ENCODE measurements at regions not wholly inside any gene's neighbourhood (a gene's known extent, or its start where the extent isn't known, plus 50 kb on each side); places are given as distances from the start of the nearest gene placed in this dataset.

DNA sequence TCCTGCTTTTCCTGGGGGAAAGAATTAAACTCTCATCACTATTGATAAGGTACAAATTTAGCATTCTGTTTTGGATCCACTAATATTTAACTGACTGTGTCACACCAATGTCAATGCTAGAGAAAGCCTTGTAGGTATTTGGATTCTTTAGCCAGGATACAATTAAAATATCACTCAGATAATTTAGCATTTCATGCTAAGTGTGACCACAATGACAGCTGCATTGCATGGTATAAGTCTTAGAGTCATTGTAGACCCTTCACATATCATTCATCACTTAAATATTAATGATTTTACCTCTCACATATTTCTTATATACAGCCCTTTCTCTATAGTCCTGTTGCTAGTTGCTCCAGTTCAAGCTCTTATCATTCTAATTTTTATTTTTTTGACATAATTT lies 85.3 kb upstream of the ATP2B1 start:
- ChIA-PET CTCF (no interaction called here), POLR2A (no interaction called here)
- Mint-ChIP-seq H3K36me3 (no peaks in the 10 kb centered on the region), H3K4me3 (no peak overlapping the region), H3K27ac (no peak overlapping the region), H3K9me3 (no peaks in the 10 kb centered on the region), H3K4me1 (ENCODE audit: low read depth) (no peaks in the 10 kb centered on the region), H3K27me3 (no peaks in the 10 kb centered on the region)
- DNase-seq: no peak
- intact Hi-C loops (cut with micrococcal nuclease): no loop called here

GRCh38 chr12:89791286-89791685 lies 82.6 kb upstream of the ATP2B1 start:
- ChIA-PET POLR2A (no interaction called here), CTCF (no interaction called here)
- Mint-ChIP-seq H3K27ac (no peak overlapping the region), H3K4me3 (no peak overlapping the region), H3K36me3 (peaks cover 3% of the 10 kb centered on the region), H3K4me1 (ENCODE audit: low read depth) (no peaks in the 10 kb centered on the region), H3K9me3 (peaks cover 10% of the 10 kb centered on the region), H3K27me3 (no peaks in the 10 kb centered on the region)
- no peak for DNase-seq
- intact Hi-C loops (cut with micrococcal nuclease): no loop called here

GRCh38 chr12:89789862-89790261 lies 81.2 kb upstream of the ATP2B1 start:
- Mint-ChIP-seq H3K9me3 (peaks cover 24% of the 10 kb centered on the region), H3K27ac (no peak overlapping the region), H3K4me1 (ENCODE audit: low read depth) (no peaks in the 10 kb centered on the region), H3K27me3 (no peaks in the 10 kb centered on the region), H3K36me3 (peaks cover 10% of the 10 kb centered on the region), H3K4me3 (no peak overlapping the region)
- CTCF ChIA-PET: interaction anchor here (0.7 kb wide), 1 partner anchor 8 kb away, joined by 3 read pairs; no protein-coding TSS in a partner anchor
- DNase-seq: no peak
- POLR2A ChIA-PET: no interaction called here
- intact Hi-C loops (cut with micrococcal nuclease): no loop called here

GRCh38 chr12:89787763-89788162 lies 79.1 kb upstream of the ATP2B1 start:
- DNase-seq: no peak
- Mint-ChIP-seq H3K27ac (no peak overlapping the region), H3K4me3 (no peak overlapping the region), H3K4me1 (ENCODE audit: low read depth) (no peaks in the 10 kb centered on the region), H3K36me3 (peaks cover 10% of the 10 kb centered on the region), H3K9me3 (peaks cover 24% of the 10 kb centered on the region), H3K27me3 (no peaks in the 10 kb centered on the region)
- ChIA-PET CTCF (no interaction called here), POLR2A (no interaction called here)
- intact Hi-C loops (cut with micrococcal nuclease): no loop called here

GRCh38 chr12:89786177-89786810 lies 77.7 kb upstream of the ATP2B1 start:
- no peak for DNase-seq
- no peaks in the 10 kb centered on the region for H3K4me1 Mint-ChIP-seq (ENCODE audit: low read depth)
- H3K9me3 Mint-ChIP-seq: peaks cover 24% of the 10 kb centered on the region
- peaks cover 10% of the 10 kb centered on the region for H3K36me3 Mint-ChIP-seq
- no peak overlapping the region for H3K27ac Mint-ChIP-seq
- H3K4me3 Mint-ChIP-seq: no peak overlapping the region
- intact Hi-C loops (cut with micrococcal nuclease): no loop called here
- no peaks in the 10 kb centered on the region for H3K27me3 Mint-ChIP-seq
- ChIA-PET CTCF (no interaction called here), POLR2A (no interaction called here)

DNA sequence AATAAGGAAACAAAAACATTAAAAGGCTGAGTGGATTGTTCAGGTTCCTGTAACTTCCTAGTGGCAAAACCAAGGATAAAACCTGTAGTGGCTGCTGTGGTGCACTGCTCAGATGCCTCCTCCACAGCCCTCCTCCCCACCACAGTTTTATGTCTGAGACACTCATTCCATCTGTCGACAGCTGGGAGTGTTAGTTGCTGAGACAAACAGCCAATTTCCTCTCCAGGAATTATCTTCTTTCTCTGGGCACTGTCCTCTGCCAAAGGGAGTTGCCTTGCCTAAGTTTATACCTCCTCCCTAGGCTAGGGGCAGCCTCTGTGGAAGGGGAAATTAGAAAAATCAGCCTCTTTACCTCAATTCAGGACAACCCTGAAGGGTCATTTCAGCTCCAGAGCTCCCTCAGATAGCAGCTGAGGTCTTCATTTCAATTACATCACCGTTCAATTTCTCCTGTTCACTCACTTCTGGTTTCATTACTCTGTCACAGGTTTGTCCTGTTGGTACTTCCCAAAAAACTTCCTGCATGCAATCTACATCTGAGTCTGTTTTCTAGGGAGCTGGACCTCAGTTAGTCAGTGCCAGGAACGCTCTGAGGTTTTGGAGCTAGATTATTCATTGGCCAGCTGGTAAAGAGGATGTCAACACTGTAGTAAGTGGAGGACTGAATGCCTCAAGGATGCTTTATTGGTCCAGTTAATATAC lies 74.9 kb upstream of the ATP2B1 start:
- DNase-seq: no peak
- Mint-ChIP-seq H3K4me1 (ENCODE audit: low read depth) (no peaks in the 10 kb centered on the region), H3K4me3 (no peak overlapping the region), H3K27ac (no peak overlapping the region), H3K36me3 (peaks cover 10% of the 10 kb centered on the region), H3K9me3 (peaks cover 24% of the 10 kb centered on the region), H3K27me3 (no peaks in the 10 kb centered on the region)
- ChIA-PET POLR2A (no interaction called here), CTCF (no interaction called here)
- intact Hi-C loops (cut with micrococcal nuclease): no loop called here

- no peaks in the 10 kb centered on the region for H3K4me1 Mint-ChIP-seq (ENCODE audit: low read depth)
- ChIA-PET POLR2A (no interaction called here), CTCF (interaction anchor here (1.5 kb wide), 1 partner anchor 320 kb away, joined by 3 read pairs; no protein-coding TSS in a partner anchor)
- peaks cover 10% of the 10 kb centered on the region for H3K36me3 Mint-ChIP-seq
- no peak for DNase-seq
- no peaks in the 10 kb centered on the region for H3K27me3 Mint-ChIP-seq
- no peak overlapping the region for H3K27ac Mint-ChIP-seq
- peaks cover 28% of the 10 kb centered on the region for H3K9me3 Mint-ChIP-seq
- no peak overlapping the region for H3K4me3 Mint-ChIP-seq
- intact Hi-C loops (cut with micrococcal nuclease): no loop called here
These were observed 74.2 kb upstream of the ATP2B1 start for GRCh38 chr12:89782807-89783206.

GRCh38 chr12:89781946-89782550 lies 73.4 kb upstream of the ATP2B1 start:
- ChIA-PET POLR2A (no interaction called here), CTCF (interaction anchor here (0.7 to 1.5 kb wide), 2 partner anchors 239 to 320 kb away, joined by 3 read pairs; no protein-coding TSS in a partner anchor)
- H3K27me3 Mint-ChIP-seq: no peaks in the 10 kb centered on the region
- no peaks in the 10 kb centered on the region for H3K4me1 Mint-ChIP-seq (ENCODE audit: low read depth)
- peaks cover 25% of the 10 kb centered on the region for H3K9me3 Mint-ChIP-seq
- H3K36me3 Mint-ChIP-seq: peaks cover 9% of the 10 kb centered on the region
- H3K27ac Mint-ChIP-seq: no peak overlapping the region
- DNase-seq: no peak
- H3K4me3 Mint-ChIP-seq: no peak overlapping the region
- intact Hi-C loops (cut with micrococcal nuclease): no loop called here

DNA sequence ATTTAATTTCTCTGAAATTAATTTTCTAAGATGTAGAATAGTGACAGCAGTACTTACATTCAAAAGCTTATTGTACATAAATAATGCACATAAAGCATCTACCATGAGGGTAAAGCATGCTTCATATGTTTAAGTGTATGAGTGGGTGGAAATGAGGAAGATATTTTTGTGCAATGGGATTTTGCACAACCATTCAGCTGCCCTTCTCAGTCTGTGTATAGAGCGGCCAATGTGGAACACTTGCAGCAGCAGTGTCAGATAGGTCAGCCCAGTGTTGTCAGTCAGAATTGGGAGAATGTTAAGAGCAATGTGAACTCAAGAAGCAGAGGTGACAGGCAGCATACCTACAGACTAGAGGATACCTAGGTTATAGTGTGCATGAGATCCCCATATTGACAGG lies 72.5 kb upstream of the ATP2B1 start:
- H3K4me1 Mint-ChIP-seq (ENCODE audit: low read depth): no peaks in the 10 kb centered on the region
- peaks cover 18% of the 10 kb centered on the region for H3K9me3 Mint-ChIP-seq
- intact Hi-C loops (cut with micrococcal nuclease): no loop called here
- DNase-seq: no peak
- ChIA-PET CTCF (interaction anchor here (1.5 kb wide), 1 partner anchor 321 kb away, joined by 3 read pairs; no protein-coding TSS in a partner anchor), POLR2A (no interaction called here)
- H3K27me3 Mint-ChIP-seq: no peaks in the 10 kb centered on the region
- no peak overlapping the region for H3K4me3 Mint-ChIP-seq
- no peak overlapping the region for H3K27ac Mint-ChIP-seq
- H3K36me3 Mint-ChIP-seq: peaks cover 7% of the 10 kb centered on the region

GRCh38 chr12:89779090-89779489 lies 70.5 kb upstream of the ATP2B1 start:
- POLR2A ChIA-PET: no interaction called here
- Mint-ChIP-seq H3K4me3 (no peak overlapping the region), H3K36me3 (no peaks in the 10 kb centered on the region), H3K27ac (no peak overlapping the region), H3K27me3 (no peaks in the 10 kb centered on the region), H3K9me3 (peaks cover 5% of the 10 kb centered on the region), H3K4me1 (ENCODE audit: low read depth) (no peaks in the 10 kb centered on the region)
- intact Hi-C loops (cut with micrococcal nuclease): no loop called here
- no peak for DNase-seq
- CTCF ChIA-PET: no interaction called here

- Mint-ChIP-seq H3K4me3 (no peak overlapping the region), H3K9me3 (peaks cover 5% of the 10 kb centered on the region), H3K27ac (no peak overlapping the region), H3K36me3 (no peaks in the 10 kb centered on the region), H3K4me1 (ENCODE audit: low read depth) (no peaks in the 10 kb centered on the region), H3K27me3 (no peaks in the 10 kb centered on the region)
- intact Hi-C loops (cut with micrococcal nuclease): no loop called here
- ChIA-PET POLR2A (no interaction called here), CTCF (no interaction called here)
- DNase-seq: no peak
These were observed 69.2 kb upstream of the ATP2B1 start for GRCh38 chr12:89777733-89778379.

GRCh38 chr12:89775986-89776365 lies 67.3 kb upstream of the ATP2B1 start:
- ChIA-PET POLR2A (no interaction called here), CTCF (no interaction called here)
- H3K4me1 Mint-ChIP-seq (ENCODE audit: low read depth): peaks cover under 1% of the 10 kb centered on the region
- H3K27me3 Mint-ChIP-seq: no peaks in the 10 kb centered on the region
- no peaks in the 10 kb centered on the region for H3K36me3 Mint-ChIP-seq
- H3K9me3 Mint-ChIP-seq: peaks cover 5% of the 10 kb centered on the region
- H3K4me3 Mint-ChIP-seq: no peak overlapping the region
- H3K27ac Mint-ChIP-seq: no peak overlapping the region
- intact Hi-C loops (cut with micrococcal nuclease): no loop called here
- DNase-seq: no peak

All from activated CD4-positive, alpha-beta memory T cell treated with anti-CD3 and anti-CD28 coated beads for 36 hours (primary cell).